ENCODE measurements at regions not wholly inside any gene's neighbourhood (a gene's known extent, or its start where the extent isn't known, plus 50 kb on each side); places are given as distances from the start of the nearest gene placed in this dataset.

DNA sequence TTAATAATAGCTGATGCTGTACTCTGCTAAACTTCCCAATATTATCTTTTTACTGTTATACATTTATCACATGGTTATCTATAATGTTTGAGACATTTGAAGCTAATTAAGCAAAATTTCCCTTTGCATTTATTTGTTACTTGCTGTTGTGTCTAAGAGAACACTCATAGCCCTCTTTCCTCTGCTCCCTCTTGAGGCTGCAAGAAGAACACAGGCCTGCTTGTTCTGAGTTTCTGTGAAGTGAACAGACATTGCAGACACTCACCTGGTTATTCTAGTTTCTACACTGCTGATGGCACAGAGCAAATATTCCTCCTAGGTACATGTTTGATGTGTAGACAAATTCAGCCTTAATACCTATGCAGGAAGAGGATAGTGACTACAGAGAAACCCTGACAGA, 367.8 kb downstream of the GASK1B start:
- TF ChIP-seq, protein P1, sequence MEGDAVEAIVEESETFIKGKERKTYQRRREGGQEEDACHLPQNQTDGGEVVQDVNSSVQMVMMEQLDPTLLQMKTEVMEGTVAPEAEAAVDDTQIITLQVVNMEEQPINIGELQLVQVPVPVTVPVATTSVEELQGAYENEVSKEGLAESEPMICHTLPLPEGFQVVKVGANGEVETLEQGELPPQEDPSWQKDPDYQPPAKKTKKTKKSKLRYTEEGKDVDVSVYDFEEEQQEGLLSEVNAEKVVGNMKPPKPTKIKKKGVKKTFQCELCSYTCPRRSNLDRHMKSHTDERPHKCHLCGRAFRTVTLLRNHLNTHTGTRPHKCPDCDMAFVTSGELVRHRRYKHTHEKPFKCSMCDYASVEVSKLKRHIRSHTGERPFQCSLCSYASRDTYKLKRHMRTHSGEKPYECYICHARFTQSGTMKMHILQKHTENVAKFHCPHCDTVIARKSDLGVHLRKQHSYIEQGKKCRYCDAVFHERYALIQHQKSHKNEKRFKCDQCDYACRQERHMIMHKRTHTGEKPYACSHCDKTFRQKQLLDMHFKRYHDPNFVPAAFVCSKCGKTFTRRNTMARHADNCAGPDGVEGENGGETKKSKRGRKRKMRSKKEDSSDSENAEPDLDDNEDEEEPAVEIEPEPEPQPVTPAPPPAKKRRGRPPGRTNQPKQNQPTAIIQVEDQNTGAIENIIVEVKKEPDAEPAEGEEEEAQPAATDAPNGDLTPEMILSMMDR (conservative IDR thresholded peaks at IDR 0.05 in 1 of 2, IDR thresholded peaks at IDR 0.05 in 1 of 2; ENCODE audit: extremely low read depth in 1 of 2, insufficient read depth in 1 of 2, low read depth in 1 of 2, low read length in 2 of 2) = peak; percentile 33 to 70
- TF ChIP-seq EZH2 (IDR thresholded peaks at IDR 0.05; ENCODE audit: borderline replicate concordance, low read length) = no peak

All from mammary epithelial cell (primary cell).